Loucy (cell line): ENCODE measurements at regions not wholly inside any gene's neighbourhood (a gene's known extent, or its start where the extent isn't known, plus 50 kb on each side); places are given as distances from the start of the nearest gene placed in this dataset.

Experiments used
- H2AFZ ChIP-seq: fragments of 200-600 bp; sonication (generic); 2 replicates; pipeline ENCODE4 v1.6.0; 2016; ENCODE audit warnings: antibody characterized with exemption, mild to moderate bottlenecking, low read length, moderate library complexity
- H3F3A ChIP-seq: fragments of 200-600 bp; 2 replicates; pipeline ENCODE4 v1.6.0; 2016; ENCODE audit warnings: antibody characterized with exemption, low read depth, mild to moderate bottlenecking
- H3K27me3 ChIP-seq: fragments of 200-600 bp; sonication (generic); 2 replicates; pipeline ENCODE4 v1.6.1; 2014; ENCODE audit warnings: low read length, mild to moderate bottlenecking; ENCODE audit not compliant: insufficient read depth, poor library complexity, severe bottlenecking
- H3K36me3 ChIP-seq: fragments of 200-600 bp; sonication (generic); 2 replicates; pipeline ENCODE4 v1.6.1; 2016; ENCODE audit warnings: low read length; ENCODE audit not compliant: insufficient read depth
- H3K4me1 ChIP-seq: fragments of 200-600 bp; sonication (generic); 2 replicates; pipeline ENCODE4 v1.5.1; 2014; ENCODE audit warnings: low read length, mild to moderate bottlenecking; ENCODE audit not compliant: insufficient read depth, poor library complexity, severe bottlenecking
- H3K4me2 ChIP-seq: fragments of 200-600 bp; sonication (generic); 2 replicates; pipeline ENCODE4 v1.6.0; 2014; ENCODE audit warnings: antibody characterized with exemption, low read length, low read depth, mild to moderate bottlenecking; ENCODE audit not compliant: poor library complexity, severe bottlenecking
- H3K4me3 ChIP-seq: fragments of 200-600 bp; sonication (generic); 2 replicates; pipeline ENCODE4 v1.5.1; 2014; ENCODE audit warnings: low read length, mild to moderate bottlenecking, mixed read lengths; ENCODE audit not compliant: poor library complexity, severe bottlenecking
- H3K79me2 ChIP-seq: fragments of 200-600 bp; sonication (generic); 2 replicates; pipeline ENCODE4 v1.6.1; 2014; ENCODE audit warnings: low read length; ENCODE audit not compliant: insufficient read depth
- H3K9ac ChIP-seq: fragments of 200-600 bp; sonication (generic); 2 replicates; pipeline ENCODE4 v1.6.0; 2014; ENCODE audit warnings: mild to moderate bottlenecking, low read depth, low read length, moderate library complexity; ENCODE audit not compliant: poor library complexity, severe bottlenecking
- H3K9me2 ChIP-seq: fragments of 200-600 bp; sonication (generic); replicated peaks from 2 replicates; pipeline ENCODE4 v1.6.1; 2016; ENCODE audit warnings: low read depth, low read length, mixed read lengths
- H3K9me3 ChIP-seq: fragments of 200-600 bp; sonication (generic); 2 replicates; pipeline ENCODE4 v1.6.1; 2014; ENCODE audit warnings: mild to moderate bottlenecking, antibody characterized with exemption, low read length, low read depth; ENCODE audit not compliant: insufficient read depth
- H4K20me1 ChIP-seq: fragments of 200-600 bp; sonication (generic); 2 replicates; pipeline ENCODE4 v1.6.0; 2014; ENCODE audit warnings: antibody characterized with exemption, low read length, mild to moderate bottlenecking; ENCODE audit not compliant: insufficient read depth, poor library complexity, severe bottlenecking
- EZH2phosphoT487 ChIP-seq: fragments of 200-600 bp; IDR thresholded peaks from 2 replicates; pipeline ENCODE4 v1.6.1; 2018; ENCODE audit warnings: antibody characterized with exemption, mild to moderate bottlenecking, moderate library complexity, borderline replicate concordance
- TF ChIP-seq, protein P1 (sequence below): fragments of 200-600 bp; sonication (generic); conservative IDR thresholded peaks from 2 replicates; pipeline ENCODE4 v1.5.1; 2014; ENCODE audit warnings: mild to moderate bottlenecking, antibody characterized with exemption, low read length

GRCh38 chr15:89389841-89390603 lies 55.4 kb upstream of the POLG start:
- Histone ChIP-seq H3K4me1 (no peaks in the 10 kb centered on the region), H4K20me1 (no peaks in the 10 kb centered on the region), H3K4me2 (no peak overlapping the region), H3K36me3 (no peaks in the 10 kb centered on the region), H3K9me2 (no peaks in the 10 kb centered on the region), H3K79me2 (no peaks in the 10 kb centered on the region), H3K9ac (no peak overlapping the region), H3F3A (no peaks in the 10 kb centered on the region), H3K4me3 (no peak overlapping the region), H2AFZ (no peak overlapping the region), H3K9me3 (no peaks in the 10 kb centered on the region), H3K27me3 (no peaks in the 10 kb centered on the region)
- no peak for TF ChIP-seq EZH2phosphoT487
- TF ChIP-seq, protein P1, sequence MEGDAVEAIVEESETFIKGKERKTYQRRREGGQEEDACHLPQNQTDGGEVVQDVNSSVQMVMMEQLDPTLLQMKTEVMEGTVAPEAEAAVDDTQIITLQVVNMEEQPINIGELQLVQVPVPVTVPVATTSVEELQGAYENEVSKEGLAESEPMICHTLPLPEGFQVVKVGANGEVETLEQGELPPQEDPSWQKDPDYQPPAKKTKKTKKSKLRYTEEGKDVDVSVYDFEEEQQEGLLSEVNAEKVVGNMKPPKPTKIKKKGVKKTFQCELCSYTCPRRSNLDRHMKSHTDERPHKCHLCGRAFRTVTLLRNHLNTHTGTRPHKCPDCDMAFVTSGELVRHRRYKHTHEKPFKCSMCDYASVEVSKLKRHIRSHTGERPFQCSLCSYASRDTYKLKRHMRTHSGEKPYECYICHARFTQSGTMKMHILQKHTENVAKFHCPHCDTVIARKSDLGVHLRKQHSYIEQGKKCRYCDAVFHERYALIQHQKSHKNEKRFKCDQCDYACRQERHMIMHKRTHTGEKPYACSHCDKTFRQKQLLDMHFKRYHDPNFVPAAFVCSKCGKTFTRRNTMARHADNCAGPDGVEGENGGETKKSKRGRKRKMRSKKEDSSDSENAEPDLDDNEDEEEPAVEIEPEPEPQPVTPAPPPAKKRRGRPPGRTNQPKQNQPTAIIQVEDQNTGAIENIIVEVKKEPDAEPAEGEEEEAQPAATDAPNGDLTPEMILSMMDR: no peak

DNA sequence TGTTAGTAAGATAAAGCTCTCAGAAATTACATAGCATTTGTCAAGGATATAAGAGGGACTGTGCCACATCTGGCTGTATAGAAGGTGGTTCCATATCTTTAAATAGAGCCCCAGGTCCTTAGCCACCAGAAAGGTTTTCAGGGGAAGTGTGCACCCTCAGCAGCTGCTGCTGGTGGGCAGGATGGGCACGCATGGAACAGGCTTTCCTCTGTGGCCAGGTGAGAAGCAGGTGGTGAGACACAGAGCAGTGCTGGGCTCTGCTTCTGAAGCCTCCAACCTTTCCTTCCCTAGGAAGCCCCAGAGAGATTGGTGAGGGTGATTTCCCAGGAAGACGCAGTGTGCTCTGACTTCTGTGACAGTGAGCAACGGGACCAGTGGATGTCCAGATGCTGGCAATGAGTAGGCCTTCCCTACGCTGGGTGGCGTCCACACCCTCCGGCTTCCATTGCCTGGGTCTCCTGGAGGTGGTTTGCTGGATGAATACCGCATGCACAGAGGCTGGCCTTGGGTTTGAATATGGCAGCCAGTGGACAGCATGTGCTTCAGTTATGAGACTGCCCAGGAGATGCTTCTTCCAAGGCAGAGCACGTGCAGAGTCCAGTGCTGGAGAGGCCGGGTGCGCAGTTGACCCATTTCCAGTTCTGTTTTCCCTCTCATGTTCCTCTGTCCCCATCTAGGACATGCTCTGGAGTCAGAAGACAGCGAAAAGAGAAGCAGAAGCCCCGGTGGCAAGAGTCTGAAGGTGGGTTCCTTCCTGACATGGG lies 52.7 kb upstream of the POLG start:
- H3K27me3 ChIP-seq: no peaks in the 10 kb centered on the region
- no peaks in the 10 kb centered on the region for H3K36me3 ChIP-seq

DNA sequence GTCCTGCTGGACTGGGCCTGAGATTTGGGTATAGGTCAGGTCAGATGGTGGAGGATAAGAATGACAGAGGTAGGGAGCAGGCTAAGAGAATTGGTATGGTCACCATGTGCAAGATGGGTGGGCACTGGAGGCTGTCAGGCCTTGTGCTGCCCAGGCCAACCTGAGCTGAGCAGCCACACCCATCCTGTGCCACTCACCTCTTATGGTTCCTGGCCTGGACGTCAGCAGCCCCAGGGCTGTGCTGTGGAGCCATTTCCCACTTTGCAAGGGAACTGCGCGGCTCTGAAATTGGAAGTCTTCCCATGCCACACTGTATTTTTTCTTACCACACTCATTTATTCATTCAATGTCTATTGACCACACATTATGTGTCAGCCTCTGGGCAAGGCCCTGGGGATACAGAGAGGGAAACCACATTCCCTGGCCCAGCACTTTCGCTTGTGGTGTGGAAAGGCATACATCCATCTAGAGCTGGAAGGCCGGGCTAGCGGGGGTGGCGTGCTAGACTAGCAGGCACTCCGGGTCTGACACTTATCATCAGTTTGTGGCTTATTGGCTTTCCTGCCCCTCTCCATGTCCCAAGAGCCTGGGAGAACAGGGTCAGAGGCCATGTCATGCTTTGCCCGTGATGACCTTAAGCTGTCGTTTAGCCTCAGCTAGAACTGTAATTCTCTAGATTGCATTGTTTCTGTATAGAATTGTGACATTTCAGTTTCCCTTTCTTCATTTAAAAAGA lies 51.1 kb upstream of the POLG start:
- H3K9ac ChIP-seq: no peak overlapping the region
- TF ChIP-seq EZH2phosphoT487: no peak
- TF ChIP-seq, protein P1: no peak

More for the DNA sequence above, 52.7 kb upstream of the POLG start:
- no peak overlapping the region for H3K4me2 ChIP-seq
- no peak overlapping the region for H3K9ac ChIP-seq
- H2AFZ ChIP-seq: no peak overlapping the region
- H3K4me1 ChIP-seq: no peaks in the 10 kb centered on the region
- H3K9me2 ChIP-seq: no peaks in the 10 kb centered on the region
- H3F3A ChIP-seq: no peaks in the 10 kb centered on the region
- TF ChIP-seq, protein P1: no peak
- no peaks in the 10 kb centered on the region for H3K79me2 ChIP-seq
- H4K20me1 ChIP-seq: no peaks in the 10 kb centered on the region
- H3K9me3 ChIP-seq: no peaks in the 10 kb centered on the region
- no peak overlapping the region for H3K4me3 ChIP-seq

More for the DNA sequence above, 51.1 kb upstream of the POLG start:
- no peaks in the 10 kb centered on the region for H3K36me3 ChIP-seq
- no peak overlapping the region for H3K4me3 ChIP-seq
- H3K4me2 ChIP-seq: no peak overlapping the region
- no peak overlapping the region for H2AFZ ChIP-seq
- H3F3A ChIP-seq: no peaks in the 10 kb centered on the region
- H4K20me1 ChIP-seq: no peaks in the 10 kb centered on the region
- no peaks in the 10 kb centered on the region for H3K9me2 ChIP-seq
- no peaks in the 10 kb centered on the region for H3K27me3 ChIP-seq
- no peaks in the 10 kb centered on the region for H3K9me3 ChIP-seq
- H3K79me2 ChIP-seq: no peaks in the 10 kb centered on the region
- H3K4me1 ChIP-seq: no peaks in the 10 kb centered on the region
